ENCODE measurements at regions not wholly inside any gene's neighbourhood (a gene's known extent, or its start where the extent isn't known, plus 50 kb on each side); places are given as distances from the start of the nearest gene placed in this dataset.

GRCh38 chr12:88767699-88768098 is 187.4 kb upstream of the KITLG start:
- no peaks in the 10 kb centered on the region for H3K36me3 ChIP-seq
- no peak for TF ChIP-seq CTCF (IDR thresholded peaks at IDR 0.05)
- H3K27ac ChIP-seq: no peak overlapping the region
- no peaks in the 10 kb centered on the region for H3K27me3 ChIP-seq
- no peak overlapping the region for H3K4me3 ChIP-seq (ENCODE audit: low read depth in 1 of 2, low read length in 1 of 2)
- H3K4me1 ChIP-seq (ENCODE audit: control insufficient read depth in 1 of 2, insufficient read depth in 1 of 2, low read depth in 1 of 2, low read length in 1 of 2): no peaks in the 10 kb centered on the region
- no peaks in the 10 kb centered on the region for H3K9me3 ChIP-seq

GRCh38 chr12:88764781-88765480 is 184.7 kb upstream of the KITLG start:
- no peaks in the 10 kb centered on the region for H3K4me1 ChIP-seq (ENCODE audit: control insufficient read depth in 1 of 2, insufficient read depth in 1 of 2, low read depth in 1 of 2, low read length in 1 of 2)
- no peak overlapping the region for H3K4me3 ChIP-seq (ENCODE audit: low read depth in 1 of 2, low read length in 1 of 2)
- no peaks in the 10 kb centered on the region for H3K27me3 ChIP-seq
- no peaks in the 10 kb centered on the region for H3K9me3 ChIP-seq
- H3K27ac ChIP-seq: no peak overlapping the region
- H3K36me3 ChIP-seq: no peaks in the 10 kb centered on the region
- TF ChIP-seq CTCF (IDR thresholded peaks at IDR 0.05): no peak

GRCh38 chr12:88763536-88764100 is 183.3 kb upstream of the KITLG start:
- Histone ChIP-seq H3K4me3 (ENCODE audit: low read depth in 1 of 2, low read length in 1 of 2) (no peak overlapping the region), H3K27me3 (no peaks in the 10 kb centered on the region), H3K27ac (no peak overlapping the region), H3K4me1 (ENCODE audit: control insufficient read depth in 1 of 2, insufficient read depth in 1 of 2, low read depth in 1 of 2, low read length in 1 of 2) (no peaks in the 10 kb centered on the region), H3K9me3 (no peaks in the 10 kb centered on the region), H3K36me3 (no peaks in the 10 kb centered on the region)
- TF ChIP-seq CTCF (IDR thresholded peaks at IDR 0.05): no peak

- no peaks in the 10 kb centered on the region for H3K4me1 ChIP-seq (ENCODE audit: control insufficient read depth in 1 of 2, insufficient read depth in 1 of 2, low read depth in 1 of 2, low read length in 1 of 2)
- no peaks in the 10 kb centered on the region for H3K36me3 ChIP-seq
- H3K27me3 ChIP-seq: no peaks in the 10 kb centered on the region
- no peaks in the 10 kb centered on the region for H3K9me3 ChIP-seq
- H3K27ac ChIP-seq: no peak overlapping the region
- TF ChIP-seq CTCF (IDR thresholded peaks at IDR 0.05): no peak
- H3K4me3 ChIP-seq (ENCODE audit: low read depth in 1 of 2, low read length in 1 of 2): no peak overlapping the region
Measured at GRCh38 chr12:88758176-88758575, 177.9 kb upstream of the KITLG start.

- H3K27me3 ChIP-seq: no peaks in the 10 kb centered on the region
- H3K27ac ChIP-seq: no peak overlapping the region
- H3K4me3 ChIP-seq (ENCODE audit: low read depth in 1 of 2, low read length in 1 of 2): no peak overlapping the region
- no peaks in the 10 kb centered on the region for H3K4me1 ChIP-seq (ENCODE audit: control insufficient read depth in 1 of 2, insufficient read depth in 1 of 2, low read depth in 1 of 2, low read length in 1 of 2)
- no peaks in the 10 kb centered on the region for H3K9me3 ChIP-seq
- TF ChIP-seq CTCF (IDR thresholded peaks at IDR 0.05): no peak
- H3K36me3 ChIP-seq: no peaks in the 10 kb centered on the region
Measured at GRCh38 chr12:88756917-88757316, 176.6 kb upstream of the KITLG start.
